HG03571 (cell line): ENCODE measurements at regions not wholly inside any gene's neighbourhood (a gene's known extent, or its start where the extent isn't known, plus 50 kb on each side); places are given as distances from the start of the nearest gene placed in this dataset.

Source experiments
- ATAC-seq: cut with Tn5 transposase; IDR thresholded peaks from one replicate; pipeline ENCODE4 v1.9.1; 2021; ENCODE audit not compliant: unreplicated experiment

DNA sequence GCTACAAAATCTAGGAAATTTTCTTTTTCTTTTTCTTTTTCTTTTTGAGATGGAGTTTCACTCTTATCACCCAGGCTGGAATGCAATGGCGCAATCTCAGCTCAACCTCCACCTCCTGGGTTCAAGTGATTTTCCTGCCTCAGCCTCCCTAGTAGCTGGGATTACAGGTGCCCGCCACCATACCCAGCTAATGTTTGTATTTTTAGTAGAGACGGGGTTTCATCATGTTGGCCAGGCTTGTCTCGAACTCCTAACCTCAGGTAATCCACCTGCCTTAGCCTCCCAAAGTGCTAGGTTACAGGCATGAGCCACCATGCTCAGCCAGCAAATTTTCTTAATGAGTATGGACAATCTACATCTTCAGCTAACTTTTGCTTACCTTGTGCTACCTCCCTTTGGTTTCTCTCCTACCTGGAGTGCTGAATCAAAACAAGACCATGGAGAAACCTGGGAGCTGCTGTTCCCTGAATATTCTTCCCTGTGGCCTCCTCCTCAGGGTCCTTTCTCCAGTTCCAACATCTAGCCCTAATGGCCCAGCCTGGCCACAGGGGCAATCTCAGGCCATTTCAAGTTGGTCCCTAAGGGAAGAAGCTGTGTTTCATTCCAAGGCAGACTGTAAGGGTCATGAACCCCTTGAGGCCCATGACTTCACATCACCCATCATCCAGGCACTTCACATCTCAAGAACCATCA, 74.6 kb upstream of the EGLN3 start:
- no peak for ATAC-seq

- ATAC-seq, result no peak
Observed at GRCh38 chr14:34024768-34025144, 73.9 kb upstream of the EGLN3 start.

DNA sequence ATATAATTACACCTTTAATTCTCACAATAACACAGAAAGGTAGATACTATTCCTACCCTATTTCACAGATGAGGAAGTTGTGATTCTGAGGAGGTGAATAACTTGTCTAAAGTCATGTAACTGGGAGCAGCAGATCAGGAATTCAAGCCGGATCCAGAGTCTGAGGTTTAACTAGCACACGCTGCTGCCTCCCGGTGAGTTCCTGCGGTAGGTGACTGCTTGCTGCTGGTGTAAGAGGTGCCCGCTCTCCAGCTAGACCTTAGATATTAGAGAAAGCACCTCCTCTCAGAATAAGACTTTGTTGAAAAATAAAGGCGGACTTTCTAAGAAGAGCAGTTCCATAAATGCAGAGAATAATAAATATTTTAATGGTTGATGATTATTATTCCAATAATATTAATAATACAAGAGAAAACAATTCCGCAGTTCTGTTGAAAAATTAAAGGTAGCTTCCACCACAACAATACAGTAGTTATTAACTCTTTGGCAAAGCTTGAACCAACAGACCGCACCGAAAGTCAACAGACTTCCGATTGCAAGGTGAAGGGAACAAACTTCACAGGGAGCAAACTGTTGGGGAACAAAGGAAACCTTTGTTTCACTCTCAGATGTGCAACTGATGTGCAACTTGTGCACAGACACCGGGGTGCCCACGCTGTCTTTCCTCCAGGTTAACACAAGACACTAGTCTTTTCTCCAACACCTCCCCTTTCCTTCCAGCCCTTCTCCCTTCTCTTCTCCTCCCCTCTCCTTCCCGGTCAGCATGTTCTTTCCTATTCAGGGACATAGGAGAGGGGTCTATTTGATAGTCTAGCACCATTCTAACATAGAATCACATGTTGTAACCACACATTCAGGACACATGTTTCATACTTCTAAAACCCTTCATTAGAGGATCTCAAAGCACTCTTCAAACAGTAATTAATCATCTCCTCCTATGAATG, 73.2 kb upstream of the EGLN3 start:
- ATAC-seq, result no peak

- ATAC-seq, result no peak
Observed at GRCh38 chr14:34021096-34021495, 70.2 kb upstream of the EGLN3 start.

DNA sequence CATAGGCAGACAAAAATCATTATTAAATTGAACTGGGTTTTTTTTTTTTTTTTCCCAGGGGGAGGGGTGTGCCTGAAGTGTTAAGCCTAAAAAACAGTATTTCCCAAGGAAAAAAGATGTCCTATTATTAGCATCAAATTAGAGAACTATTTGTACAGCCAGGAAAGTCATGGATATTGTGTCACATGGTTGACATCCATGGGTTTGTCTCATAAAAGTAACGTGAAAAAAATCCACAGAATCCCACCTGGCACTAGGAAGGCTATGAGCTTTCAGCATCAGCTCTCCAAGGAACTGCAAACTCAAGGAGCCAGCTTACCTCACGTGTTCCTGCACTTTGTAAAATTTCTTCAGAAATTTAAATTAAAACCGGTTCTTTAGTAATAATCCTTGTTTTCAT, 69.1 kb upstream of the EGLN3 start:
- ATAC-seq, result no peak

GRCh38 chr14:34018564-34019244, 67.8 kb upstream of the EGLN3 start:
- no peak for ATAC-seq

DNA sequence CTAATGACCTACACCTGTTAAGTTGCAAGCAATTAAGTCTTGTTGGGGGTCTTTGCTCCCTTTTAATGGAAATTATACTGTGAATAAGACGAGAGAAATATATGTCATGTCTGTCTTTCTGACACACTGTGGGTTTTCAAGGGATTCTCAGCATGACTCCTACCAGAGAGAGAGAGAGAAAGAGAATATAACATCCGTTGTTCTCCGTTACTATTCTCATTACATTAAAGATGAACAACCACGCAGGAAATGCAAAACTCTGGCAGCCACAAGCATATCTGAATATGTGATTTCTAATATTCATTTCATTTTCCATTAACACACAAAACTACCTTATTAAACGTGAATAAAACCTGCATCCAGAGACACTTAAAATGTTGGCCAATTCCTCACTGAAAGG, 67.3 kb upstream of the EGLN3 start:
- ATAC-seq, result no peak

DNA sequence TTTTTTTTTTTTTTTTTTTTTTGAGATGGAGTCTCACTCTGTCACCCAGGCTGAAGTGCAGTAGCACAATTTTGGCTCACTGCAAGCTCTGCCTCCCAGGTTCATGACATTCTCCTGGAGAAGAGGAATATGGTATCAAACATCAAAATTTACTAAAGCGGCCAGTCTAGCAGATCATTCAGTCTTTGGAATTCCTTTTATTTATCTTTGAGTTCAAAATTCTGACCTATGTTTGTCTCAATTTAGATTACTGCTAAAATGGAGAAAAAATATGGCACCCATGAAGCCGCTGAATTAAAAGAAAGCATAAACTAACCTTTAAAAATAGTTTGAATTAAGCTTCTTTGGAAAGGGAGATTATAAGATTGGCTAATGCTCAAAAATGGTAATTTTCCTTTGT, 64.5 kb upstream of the EGLN3 start:
- ATAC-seq, result no peak

GRCh38 chr14:34014936-34015335, 64.1 kb upstream of the EGLN3 start:
- ATAC-seq, result no peak

DNA sequence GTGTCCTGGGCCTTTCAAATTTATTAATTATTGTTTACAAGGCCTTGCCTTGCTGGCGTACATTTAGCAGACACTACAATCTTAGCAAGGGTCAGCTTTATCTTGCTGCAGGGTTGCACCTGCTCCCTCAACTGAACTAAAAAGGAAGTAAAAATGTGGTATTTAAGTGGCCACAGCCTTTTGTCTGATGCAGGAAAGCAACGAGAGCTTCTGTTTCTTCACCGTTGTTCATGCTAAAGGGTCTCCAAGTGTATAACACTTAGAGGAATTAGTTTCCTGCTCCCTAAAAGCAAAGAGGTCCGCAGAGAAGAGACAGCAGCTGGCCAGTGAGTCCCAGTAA, 62.8 kb upstream of the EGLN3 start:
- ATAC-seq, result peak; percentile 58

GRCh38 chr14:34012978-34013720, 62.3 kb upstream of the EGLN3 start:
- peak; percentile 70 for ATAC-seq

DNA sequence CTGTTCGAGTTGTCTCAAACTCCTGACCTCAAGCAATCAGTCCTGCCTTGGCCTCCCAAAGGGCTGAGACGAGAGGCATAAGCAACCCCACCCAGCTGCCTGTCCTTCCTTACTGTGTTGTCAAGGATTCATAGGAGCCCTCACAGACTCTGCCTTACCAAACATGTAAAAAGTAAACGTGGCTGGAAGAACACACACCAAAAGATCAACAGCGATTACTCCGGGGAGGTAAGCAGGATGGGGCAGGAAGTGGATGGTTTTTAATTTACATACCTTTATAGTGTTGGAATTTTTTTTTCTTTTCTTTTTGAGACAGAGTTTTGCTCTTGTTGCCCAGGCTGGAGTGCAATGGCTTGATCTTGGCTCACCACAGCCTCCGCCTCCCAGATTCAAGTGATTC, 61.5 kb upstream of the EGLN3 start:
- no peak for ATAC-seq

GRCh38 chr14:34009956-34010355, 59.1 kb upstream of the EGLN3 start:
- ATAC-seq, result no peak

DNA sequence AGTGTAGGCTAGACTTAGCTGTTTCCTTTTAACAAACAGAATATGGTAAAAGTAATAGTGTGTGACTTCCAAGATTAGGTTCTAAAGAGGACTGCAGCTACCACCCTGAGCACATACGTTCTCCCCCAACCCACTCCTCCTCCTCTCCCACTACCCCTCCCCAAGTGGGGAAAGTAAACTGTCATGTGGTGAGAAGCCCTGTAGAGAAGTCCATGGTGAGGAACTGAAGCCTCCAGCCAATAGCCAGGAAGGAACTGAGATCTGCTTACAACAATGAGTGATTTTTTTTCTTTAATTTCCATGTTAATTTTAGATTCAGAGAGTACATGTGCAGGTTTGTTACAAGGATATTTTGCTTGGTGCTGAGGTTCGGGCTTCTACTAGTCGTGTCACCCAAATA, 57.0 kb upstream of the EGLN3 start:
- ATAC-seq, result no peak

- ATAC-seq, result no peak
Observed at GRCh38 chr14:34005901-34006300, 55.0 kb upstream of the EGLN3 start.

DNA sequence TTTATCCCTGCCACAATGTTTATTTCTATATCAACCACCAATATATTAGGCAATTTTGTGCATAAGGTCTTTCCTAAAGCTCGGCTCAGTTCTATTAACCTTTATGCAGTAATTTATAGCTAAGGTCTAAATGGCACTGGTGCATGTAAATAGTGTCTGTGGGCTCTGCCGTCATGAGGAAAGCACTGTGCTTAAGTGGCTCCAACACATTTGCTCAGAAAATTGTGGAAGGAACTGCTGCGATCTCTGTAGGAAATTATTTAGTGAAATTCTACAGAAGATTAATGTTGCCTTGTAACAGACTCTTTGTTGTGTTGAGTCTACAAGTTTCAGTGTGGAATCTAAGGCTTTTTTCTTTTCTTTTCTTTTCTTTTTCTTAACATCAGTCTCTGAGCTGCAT, 54.0 kb upstream of the EGLN3 start:
- ATAC-seq, result no peak

- ATAC-seq, result no peak
Observed at GRCh38 chr14:34003691-34004090, 52.8 kb upstream of the EGLN3 start.

DNA sequence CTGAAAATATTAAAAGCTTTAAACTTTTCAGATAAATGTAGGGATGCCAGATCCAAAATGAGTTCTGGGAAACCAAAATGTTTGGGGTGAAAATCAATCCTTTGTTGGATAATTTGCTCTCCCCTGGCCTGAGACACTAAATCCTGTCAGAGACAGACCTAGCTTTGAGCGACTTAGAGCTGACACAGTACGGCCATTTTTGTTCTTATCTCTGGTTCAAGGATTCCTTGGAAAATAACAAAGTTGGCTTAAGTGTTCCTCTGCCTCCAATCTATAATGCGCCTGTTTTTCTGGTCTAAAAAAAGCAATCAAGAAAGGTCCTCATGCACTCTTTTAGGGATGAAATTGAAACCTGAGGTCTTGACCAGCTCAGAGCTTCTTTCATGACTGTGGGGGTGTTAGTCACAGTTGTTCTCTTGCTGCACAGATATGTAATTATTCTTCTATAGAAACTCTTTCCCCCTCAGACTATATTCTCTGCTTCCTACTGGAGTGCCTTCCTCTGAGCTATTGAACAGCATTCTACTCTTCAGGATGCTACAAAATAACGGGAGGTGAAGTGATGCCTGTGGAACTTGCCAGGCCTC, 52.3 kb upstream of the EGLN3 start:
- no peak for ATAC-seq
